HEK293T (cell line): ENCODE measurements at regions not wholly inside any gene's neighbourhood (a gene's known extent, or its start where the extent isn't known, plus 50 kb on each side); places are given as distances from the start of the nearest gene placed in this dataset.

Experiments
- CTCF ChIA-PET: fragments of 350-600 bp; formaldehyde crosslinking; extraction: SDS; loops from one replicate; lab custom pipeline; 2021; ENCODE audit warnings: antibody characterized with exemption, inconsistent platforms; lab: Yijun Ruan, JAX
- POLR2A ChIA-PET: fragments of 350-600 bp; formaldehyde crosslinking; extraction: SDS; loops from one replicate; lab custom pipeline; 2020; ENCODE audit warnings: antibody characterized with exemption, inconsistent platforms; lab: Yijun Ruan, JAX
- DNase-seq: peaks from one replicate; pipeline ENCODE4 v3.0.0; 2012; ENCODE audit warnings: mixed read lengths; ENCODE audit errors: extremely low spot score
- ARNT ChIP-seq: fragments of 450-650 bp; IDR thresholded peaks from 2 replicates; pipeline ENCODE4 v1.6.1; 2017; ENCODE audit warnings: mild to moderate bottlenecking
- BHLHE40 ChIP-seq: fragments of 450-650 bp; IDR thresholded peaks from 2 replicates; pipeline ENCODE4 v1.6.1; 2016; ENCODE audit warnings: mild to moderate bottlenecking, moderate library complexity, borderline replicate concordance
- CTBP1 ChIP-seq: fragments of 450-650 bp; IDR thresholded peaks from 2 replicates; pipeline ENCODE4 v1.6.1; 2016; ENCODE audit warnings: borderline replicate concordance
- ELF4 ChIP-seq: fragments of 450-650 bp; IDR thresholded peaks from 2 replicates; pipeline ENCODE4 v1.6.1; 2017; ENCODE audit warnings: antibody characterized with exemption
- FOXA1 ChIP-seq: fragments of 450-650 bp; IDR thresholded peaks from 2 replicates; pipeline ENCODE4 v1.6.1; 2016; ENCODE audit warnings: mild to moderate bottlenecking
- FOXM1 ChIP-seq: fragments of 450-650 bp; IDR thresholded peaks from 2 replicates; pipeline ENCODE4 v1.6.1; 2017; ENCODE audit warnings: mild to moderate bottlenecking, borderline replicate concordance
- HDGF ChIP-seq: fragments of 450-650 bp; IDR thresholded peaks from 2 replicates; pipeline ENCODE4 v1.6.1; 2017; ENCODE audit warnings: antibody characterized with exemption, borderline replicate concordance
- L3MBTL2 ChIP-seq: fragments of 450-650 bp; conservative IDR thresholded peaks from 2 replicates; pipeline ENCODE4 v1.6.1; 2016; ENCODE audit warnings: mild to moderate bottlenecking
- LEF1 ChIP-seq: fragments of 450-650 bp; IDR thresholded peaks from 2 replicates; pipeline ENCODE4 v1.6.1; 2017; ENCODE audit warnings: mild to moderate bottlenecking, borderline replicate concordance
- NFRKB ChIP-seq: fragments of 450-650 bp; IDR thresholded peaks from 2 replicates; pipeline ENCODE4 v1.6.1; 2016; ENCODE audit warnings: mild to moderate bottlenecking, moderate library complexity
- PKNOX1 ChIP-seq: fragments of 450-650 bp; IDR thresholded peaks from 2 replicates; pipeline ENCODE4 v1.6.1; 2016
- SP1 ChIP-seq: fragments of 450-650 bp; IDR thresholded peaks from 2 replicates; pipeline ENCODE4 v1.6.1; 2017
- SUZ12 ChIP-seq: fragments of 450-650 bp; IDR thresholded peaks from 2 replicates; pipeline ENCODE4 v1.6.1; 2016; ENCODE audit warnings: mild to moderate bottlenecking
- TARDBP ChIP-seq: fragments of 450-650 bp; IDR thresholded peaks from 2 replicates; pipeline ENCODE4 v1.6.1; 2016
- ZNF384 ChIP-seq: fragments of 450-650 bp; IDR thresholded peaks from 2 replicates; pipeline ENCODE4 v1.6.1; 2016

GRCh38 chr4:1575418-1576303 lies 108.5 kb downstream of the FAM53A start:
- DNase-seq, result no peak
- CTCF ChIA-PET, result no interaction called here
- POLR2A ChIA-PET, result no interaction called here
- no peak for TF ChIP-seq FOXM1
- no peak for TF ChIP-seq L3MBTL2
- TF ChIP-seq SP1, result no peak
- no peak for TF ChIP-seq HDGF
- no peak for TF ChIP-seq ARNT
- no peak for TF ChIP-seq TARDBP
- no peak for TF ChIP-seq PKNOX1
- TF ChIP-seq LEF1, result no peak
- no peak for TF ChIP-seq ZNF384
- TF ChIP-seq NFRKB, result no peak
- TF ChIP-seq ELF4, result no peak
- no peak for TF ChIP-seq CTBP1

GRCh38 chr4:1574601-1575417 lies 109.3 kb downstream of the FAM53A start:
- TF ChIP-seq L3MBTL2 (no peak), BHLHE40 (no peak), PKNOX1 (peak; percentile 12; the same call in 1 of the 2 replicates)
- DNase-seq, result no peak
- ChIA-PET CTCF (no interaction called here), POLR2A (no interaction called here)

GRCh38 chr4:1573830-1574459 lies 110.2 kb downstream of the FAM53A start:
- DNase-seq, result no peak
- TF ChIP-seq L3MBTL2, result peak; percentile 71
- TF ChIP-seq BHLHE40, result no peak
- CTCF ChIA-PET, result interaction anchor here (1.2 kb wide), 1 partner anchor 55 kb away, joined by 5 read pairs; no protein-coding TSS in a partner anchor
- POLR2A ChIA-PET, result interaction anchor here (1.0 kb wide), 1 partner anchor 227 kb away, joined by 3 read pairs; the partner anchor contains the start of gene UVSSA

- POLR2A ChIA-PET, result interaction anchor here (1.0 kb wide), 1 partner anchor 226 kb away, joined by 3 read pairs; the partner anchor contains the start of gene UVSSA
- no peak for DNase-seq
- CTCF ChIA-PET, result interaction anchor here (1.2 kb wide), 1 partner anchor 56 kb away, joined by 5 read pairs; no protein-coding TSS in a partner anchor
- TF ChIP-seq PKNOX1 (no peak), FOXA1 (no peak), SUZ12 (no peak), TARDBP (peak; percentile 48; the same call in 1 of the 2 replicates)
Observed at GRCh38 chr4:1572964-1573720, 111.0 kb downstream of the FAM53A start.

GRCh38 chr4:1572521-1572920 lies 111.6 kb downstream of the FAM53A start:
- CTCF ChIA-PET, result no interaction called here
- POLR2A ChIA-PET, result no interaction called here
- DNase-seq, result no peak
- peak; percentile 81 for TF ChIP-seq PKNOX1
- no peak for TF ChIP-seq L3MBTL2
- no peak for TF ChIP-seq LEF1
- TF ChIP-seq NFRKB, result no peak
